CD4-positive, alpha-beta memory T cell (primary cell): ENCODE measurements at regions not wholly inside any gene's neighbourhood (a gene's known extent, or its start where the extent isn't known, plus 50 kb on each side); places are given as distances from the start of the nearest gene placed in this dataset.

Experiments used
- CTCF ChIA-PET: fragments of 350-600 bp; sonication (Branson Sonifier 250); formaldehyde crosslinking; loops from one replicate; lab custom pipeline; 2021; ENCODE audit warnings: inconsistent platforms; ENCODE audit not compliant: partially characterized antibody; lab: Charles Lee
- POLR2A ChIA-PET: fragments of 350-600 bp; sonication (Branson Sonifier 250); formaldehyde crosslinking; loops from one replicate; lab custom pipeline; 2021; ENCODE audit not compliant: partially characterized antibody; lab: Charles Lee
- DNase-seq, 5 donors: peaks; one replicate each; pipeline versions ENCODE4 v3.0.0 to v3.0.0-alpha.2; 2020 to 2022; ENCODE audit warnings: mixed read lengths in 1 of 5
- H3K27ac ChIP-seq: one replicate; pipeline ENCODE4 v1.7.0; 2013; ENCODE audit warnings: low read depth, low read length
- H3K27me3 ChIP-seq: 2 replicates; pipeline ENCODE4 v1.7.0; 2013; ENCODE audit warnings: mild to moderate bottlenecking, low read length, moderate library complexity; ENCODE audit not compliant: insufficient read depth
- H3K36me3 ChIP-seq: 2 replicates; pipeline ENCODE4 v1.7.0; 2013; ENCODE audit warnings: mild to moderate bottlenecking, low read length, moderate library complexity; ENCODE audit not compliant: insufficient read depth
- H3K4me1 ChIP-seq: 2 replicates; pipeline ENCODE4 v1.7.0; 2013; ENCODE audit warnings: mild to moderate bottlenecking, low read length, moderate library complexity; ENCODE audit not compliant: insufficient read depth
- H3K4me3 ChIP-seq, 2 donors: one replicate each; pipeline ENCODE4 v1.7.0; 2013; ENCODE audit warnings: low read length in 2 of 2, mild to moderate bottlenecking in 1 of 2
- H3K9me3 ChIP-seq, 2 donors: one replicate each; pipeline ENCODE4 v1.7.0; 2013; ENCODE audit warnings: low read length in 2 of 2, control low read depth in 1 of 2; ENCODE audit not compliant: control insufficient read depth in 1 of 2
- H3K27ac Mint-ChIP-seq, 7 donors: one replicate each; pipeline ENCODE4 v1.8.0; 2020 to 2021; ENCODE audit warnings: mixed read lengths in 7 of 7, mild to moderate bottlenecking in 6 of 7, inconsistent platforms in 3 of 7, moderate library complexity in 3 of 7
- H3K27me3 Mint-ChIP-seq, 2 donors: one replicate each; pipeline ENCODE4 v1.8.0; 2020 to 2021; ENCODE audit warnings: mixed read lengths in 2 of 2
- H3K36me3 Mint-ChIP-seq, 2 donors: one replicate each; pipeline ENCODE4 v1.8.0; 2020 to 2021; ENCODE audit warnings: mixed read lengths in 2 of 2, inconsistent platforms in 1 of 2, mild to moderate bottlenecking in 1 of 2
- H3K4me1 Mint-ChIP-seq, 4 donors: one replicate each; pipeline ENCODE4 v1.8.0; 2020 to 2021; ENCODE audit warnings: mixed read lengths in 4 of 4, mild to moderate bottlenecking in 1 of 4
- H3K4me3 Mint-ChIP-seq, 8 donors: one replicate each; pipeline ENCODE4 v1.8.0; 2020 to 2021; ENCODE audit warnings: mixed read lengths in 8 of 8, mild to moderate bottlenecking in 7 of 8, moderate library complexity in 6 of 8, inconsistent platforms in 3 of 8
- H3K9me3 Mint-ChIP-seq, 8 donors: one replicate each; pipeline ENCODE4 v1.8.0; 2020 to 2021; ENCODE audit warnings: mixed read lengths in 8 of 8, mild to moderate bottlenecking in 5 of 8, inconsistent platforms in 3 of 8, moderate library complexity in 1 of 8
- intact Hi-C: fragments of 100-400 bp; cut with micrococcal nuclease; formaldehyde crosslinking; loops from one replicate; pipeline ENCODE4 v1.15.1; 2023

GRCh38 chr10:131513445-131513844, 201.9 kb upstream of the TCERG1L start:
- no peak overlapping the region for H3K27ac ChIP-seq
- CTCF ChIA-PET, result no interaction called here
- H3K27me3 Mint-ChIP-seq, result no peaks in the 10 kb centered on the region
- H3K36me3 ChIP-seq, result no peaks in the 10 kb centered on the region
- H3K4me3 Mint-ChIP-seq, result no peak overlapping the region
- peaks cover 0 to 8% (median 4%) of the 10 kb centered on the region in 8 donors for H3K9me3 Mint-ChIP-seq
- no peaks in the 10 kb centered on the region for H3K36me3 Mint-ChIP-seq
- intact Hi-C loops, result no loop called here
- no peaks in the 10 kb centered on the region for H3K4me1 ChIP-seq
- POLR2A ChIA-PET, result no interaction called here
- no peak overlapping the region for H3K27ac Mint-ChIP-seq
- H3K9me3 ChIP-seq, result no peaks in the 10 kb centered on the region
- no peaks in the 10 kb centered on the region for H3K27me3 ChIP-seq
- no peak for DNase-seq
- no peak overlapping the region for H3K4me3 ChIP-seq
- H3K4me1 Mint-ChIP-seq, result no peaks in the 10 kb centered on the region

GRCh38 chr10:131513901-131514300, 202.4 kb upstream of the TCERG1L start:
- intact Hi-C loops, result no loop called here
- Mint-ChIP-seq H3K4me3 (no peak overlapping the region), H3K9me3 (peaks cover 0 to 7% (median 4%) of the 10 kb centered on the region in 8 donors), H3K4me1 (no peaks in the 10 kb centered on the region), H3K27me3 (no peaks in the 10 kb centered on the region), H3K36me3 (no peaks in the 10 kb centered on the region), H3K27ac (no peak overlapping the region)
- Histone ChIP-seq H3K27me3 (no peaks in the 10 kb centered on the region), H3K9me3 (no peaks in the 10 kb centered on the region), H3K27ac (no peak overlapping the region), H3K36me3 (no peaks in the 10 kb centered on the region), H3K4me1 (no peaks in the 10 kb centered on the region), H3K4me3 (no peak overlapping the region)
- no peak for DNase-seq
- ChIA-PET POLR2A (no interaction called here), CTCF (no interaction called here)

- no peaks in the 10 kb centered on the region for H3K4me1 ChIP-seq
These were observed 202.9 kb upstream of the TCERG1L start for GRCh38 chr10:131514454-131514853.

GRCh38 chr10:131516285-131516684, 204.8 kb upstream of the TCERG1L start:
- DNase-seq, result no peak
- H3K36me3 ChIP-seq, result no peaks in the 10 kb centered on the region
- H3K27ac Mint-ChIP-seq, result no peak overlapping the region
- H3K9me3 ChIP-seq, result no peaks in the 10 kb centered on the region
- no peak overlapping the region for H3K4me3 ChIP-seq
- ChIA-PET POLR2A (no interaction called here), CTCF (interaction anchor here (0.7 kb wide), 1 partner anchor 101 kb away, joined by 3 read pairs; no protein-coding TSS in a partner anchor)
- no peaks in the 10 kb centered on the region for H3K4me1 ChIP-seq
- peaks cover 0 to 1% of the 10 kb centered on the region in 2 donors for H3K27me3 Mint-ChIP-seq
- H3K27me3 ChIP-seq, result no peaks in the 10 kb centered on the region
- no peak overlapping the region for H3K4me3 Mint-ChIP-seq
- no peaks in the 10 kb centered on the region for H3K36me3 Mint-ChIP-seq
- H3K27ac ChIP-seq, result no peak overlapping the region
- intact Hi-C loops, result no loop called here
- H3K9me3 Mint-ChIP-seq, result peaks cover 0 to 3% (median 0%) of the 10 kb centered on the region in 8 donors
- no peaks in the 10 kb centered on the region for H3K4me1 Mint-ChIP-seq

More at GRCh38 chr10:131514454-131514853, 202.9 kb upstream of the TCERG1L start:
- Mint-ChIP-seq H3K36me3 (no peaks in the 10 kb centered on the region), H3K9me3 (peaks cover 0 to 5% (median 3%) of the 10 kb centered on the region in 8 donors), H3K27me3 (no peaks in the 10 kb centered on the region), H3K4me3 (no peak overlapping the region), H3K4me1 (no peaks in the 10 kb centered on the region), H3K27ac (no peak overlapping the region)
- no peaks in the 10 kb centered on the region for H3K36me3 ChIP-seq
- H3K27ac ChIP-seq, result no peak overlapping the region
- H3K4me3 ChIP-seq, result no peak overlapping the region
- ChIA-PET POLR2A (no interaction called here), CTCF (no interaction called here)
- no peaks in the 10 kb centered on the region for H3K9me3 ChIP-seq
- intact Hi-C loops, result no loop called here
- no peaks in the 10 kb centered on the region for H3K27me3 ChIP-seq
- DNase-seq, result no peak

GRCh38 chr10:131517781-131518180, 206.3 kb upstream of the TCERG1L start:
- POLR2A ChIA-PET, result no interaction called here
- Histone ChIP-seq H3K27ac (no peak overlapping the region), H3K36me3 (no peaks in the 10 kb centered on the region), H3K27me3 (no peaks in the 10 kb centered on the region), H3K4me3 (no peak overlapping the region), H3K4me1 (no peaks in the 10 kb centered on the region), H3K9me3 (no peaks in the 10 kb centered on the region)
- H3K4me1 Mint-ChIP-seq, result no peaks in the 10 kb centered on the region
- DNase-seq, result no peak
- H3K9me3 Mint-ChIP-seq, result peaks cover 0 to 3% (median 0%) of the 10 kb centered on the region in 8 donors
- no peak overlapping the region for H3K4me3 Mint-ChIP-seq
- CTCF ChIA-PET, result no interaction called here
- intact Hi-C loops, result no loop called here
- H3K36me3 Mint-ChIP-seq, result no peaks in the 10 kb centered on the region
- no peak overlapping the region for H3K27ac Mint-ChIP-seq
- peaks cover 0 to 1% of the 10 kb centered on the region in 2 donors for H3K27me3 Mint-ChIP-seq

- H3K9me3 Mint-ChIP-seq, result peaks cover 0 to 10% (median 1%) of the 10 kb centered on the region in 8 donors
- Histone ChIP-seq H3K4me3 (no peak overlapping the region), H3K4me1 (no peaks in the 10 kb centered on the region), H3K36me3 (no peaks in the 10 kb centered on the region), H3K9me3 (no peaks in the 10 kb centered on the region), H3K27ac (no peak overlapping the region), H3K27me3 (no peaks in the 10 kb centered on the region)
- no peak overlapping the region for H3K4me3 Mint-ChIP-seq
- H3K36me3 Mint-ChIP-seq, result no peaks in the 10 kb centered on the region
- no peak overlapping the region for H3K27ac Mint-ChIP-seq
- no peak for DNase-seq
- intact Hi-C loops, result no loop called here
- H3K4me1 Mint-ChIP-seq, result no peaks in the 10 kb centered on the region
- peaks cover 0 to 4% of the 10 kb centered on the region in 2 donors for H3K27me3 Mint-ChIP-seq
- POLR2A ChIA-PET, result no interaction called here
- CTCF ChIA-PET, result no interaction called here
These were observed 208.4 kb upstream of the TCERG1L start for GRCh38 chr10:131519723-131520605.

GRCh38 chr10:131531265-131532190, 220.0 kb upstream of the TCERG1L start:
- CTCF ChIA-PET, result no interaction called here
- peaks cover 0 to 2% (median 0%) of the 10 kb centered on the region in 8 donors for H3K9me3 Mint-ChIP-seq

More at GRCh38 chr10:131531265-131532190, 220.0 kb upstream of the TCERG1L start:
- intact Hi-C loops, result no loop called here
- Mint-ChIP-seq H3K4me3 (no peak overlapping the region), H3K27ac (no peak overlapping the region), H3K36me3 (no peaks in the 10 kb centered on the region), H3K27me3 (no peaks in the 10 kb centered on the region), H3K4me1 (no peaks in the 10 kb centered on the region)
- Histone ChIP-seq H3K4me3 (no peak overlapping the region), H3K9me3 (no peaks in the 10 kb centered on the region), H3K27ac (no peak overlapping the region), H3K27me3 (no peaks in the 10 kb centered on the region), H3K36me3 (no peaks in the 10 kb centered on the region), H3K4me1 (no peaks in the 10 kb centered on the region)
- POLR2A ChIA-PET, result no interaction called here
- DNase-seq, result peak in 1 of 5 donors; percentile 26
